VCaP (cell line): ENCODE measurements at regions not wholly inside any gene's neighbourhood (a gene's known extent, or its start where the extent isn't known, plus 50 kb on each side); places are given as distances from the start of the nearest gene placed in this dataset.
"Not testable (repeated sequence)": the region's sequence is repeated elsewhere in the genome, so short reads cannot be mapped to it uniquely, and the experiment has no call there.

Experiments
- H3K27ac ChIP-seq: fragments of 450-650 bp; 2 replicates; pipeline ENCODE4 v1.5.1; 2017
- TF ChIP-seq, protein P1 (sequence below): fragments of 450-650 bp; conservative IDR thresholded peaks from 2 replicates; pipeline ENCODE4 v1.5.1; 2017; ENCODE audit warnings: mild to moderate bottlenecking, moderate library complexity

DNA sequence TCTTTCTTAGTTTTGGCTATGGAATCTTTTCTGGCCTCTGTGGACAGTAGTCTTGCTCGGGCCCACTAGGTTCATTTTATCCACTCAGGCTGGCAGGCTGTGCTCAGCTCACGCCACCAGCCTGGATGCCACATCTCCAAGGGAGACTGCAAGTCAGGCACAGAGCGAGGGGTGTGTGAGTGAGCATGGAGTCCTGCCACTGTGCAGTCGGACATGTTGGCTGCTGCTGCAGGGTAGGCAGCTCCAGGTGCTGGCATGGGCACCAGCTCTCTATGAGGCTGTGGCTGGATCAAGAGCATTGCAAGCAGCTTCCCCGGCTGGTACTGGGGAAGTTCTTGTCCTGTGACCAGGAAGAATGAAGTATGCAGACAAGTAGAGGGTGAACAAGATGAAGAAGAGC is 158.9 kb downstream of the PCTP start:
- H3K27ac ChIP-seq, result no peak overlapping the region
- TF ChIP-seq, protein P1, sequence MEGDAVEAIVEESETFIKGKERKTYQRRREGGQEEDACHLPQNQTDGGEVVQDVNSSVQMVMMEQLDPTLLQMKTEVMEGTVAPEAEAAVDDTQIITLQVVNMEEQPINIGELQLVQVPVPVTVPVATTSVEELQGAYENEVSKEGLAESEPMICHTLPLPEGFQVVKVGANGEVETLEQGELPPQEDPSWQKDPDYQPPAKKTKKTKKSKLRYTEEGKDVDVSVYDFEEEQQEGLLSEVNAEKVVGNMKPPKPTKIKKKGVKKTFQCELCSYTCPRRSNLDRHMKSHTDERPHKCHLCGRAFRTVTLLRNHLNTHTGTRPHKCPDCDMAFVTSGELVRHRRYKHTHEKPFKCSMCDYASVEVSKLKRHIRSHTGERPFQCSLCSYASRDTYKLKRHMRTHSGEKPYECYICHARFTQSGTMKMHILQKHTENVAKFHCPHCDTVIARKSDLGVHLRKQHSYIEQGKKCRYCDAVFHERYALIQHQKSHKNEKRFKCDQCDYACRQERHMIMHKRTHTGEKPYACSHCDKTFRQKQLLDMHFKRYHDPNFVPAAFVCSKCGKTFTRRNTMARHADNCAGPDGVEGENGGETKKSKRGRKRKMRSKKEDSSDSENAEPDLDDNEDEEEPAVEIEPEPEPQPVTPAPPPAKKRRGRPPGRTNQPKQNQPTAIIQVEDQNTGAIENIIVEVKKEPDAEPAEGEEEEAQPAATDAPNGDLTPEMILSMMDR, result no peak

DNA sequence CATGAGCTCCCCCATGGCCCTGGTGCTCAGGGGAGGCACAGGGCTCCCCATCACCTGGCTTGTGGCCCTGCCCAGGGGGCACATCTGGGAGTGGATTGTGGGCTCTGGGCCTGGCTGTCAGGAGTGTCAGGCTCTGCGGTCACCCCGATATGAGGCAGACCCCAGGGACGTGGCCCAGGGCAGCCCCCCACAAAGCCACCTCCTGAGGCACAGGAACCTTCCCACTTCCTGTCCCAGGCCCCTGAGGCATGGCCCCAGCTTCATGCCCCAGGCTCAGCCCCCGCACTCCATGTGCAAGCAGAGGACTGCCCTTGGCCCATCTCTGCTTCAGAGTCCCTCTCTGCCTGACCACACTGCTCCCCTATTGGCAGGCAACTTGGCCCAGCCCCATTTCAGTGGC is 160.3 kb downstream of the PCTP start:
- TF ChIP-seq, protein P1, result no peak
- H3K27ac ChIP-seq, result no peak overlapping the region

DNA sequence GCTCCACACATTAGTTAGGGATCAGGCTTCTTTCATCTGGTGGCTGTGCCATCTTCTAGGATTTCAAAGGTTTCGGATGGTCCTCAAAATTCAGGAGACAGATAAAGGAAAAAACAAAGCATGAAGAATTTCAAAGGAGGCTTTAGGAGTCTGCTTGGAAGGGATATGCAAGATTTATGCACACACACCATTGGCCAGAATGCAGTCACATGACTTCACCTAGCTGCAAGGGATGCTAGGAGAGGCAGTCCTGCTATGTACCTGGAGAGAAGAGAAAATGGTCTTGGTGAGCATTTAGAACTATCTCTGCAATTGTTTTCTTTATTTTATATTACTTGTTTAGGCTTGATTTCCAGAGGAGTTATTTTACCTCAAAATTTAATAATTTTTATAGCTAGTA is 174.6 kb downstream of the PCTP start:
- no peak overlapping the region for H3K27ac ChIP-seq
- TF ChIP-seq, protein P1, result no peak

DNA sequence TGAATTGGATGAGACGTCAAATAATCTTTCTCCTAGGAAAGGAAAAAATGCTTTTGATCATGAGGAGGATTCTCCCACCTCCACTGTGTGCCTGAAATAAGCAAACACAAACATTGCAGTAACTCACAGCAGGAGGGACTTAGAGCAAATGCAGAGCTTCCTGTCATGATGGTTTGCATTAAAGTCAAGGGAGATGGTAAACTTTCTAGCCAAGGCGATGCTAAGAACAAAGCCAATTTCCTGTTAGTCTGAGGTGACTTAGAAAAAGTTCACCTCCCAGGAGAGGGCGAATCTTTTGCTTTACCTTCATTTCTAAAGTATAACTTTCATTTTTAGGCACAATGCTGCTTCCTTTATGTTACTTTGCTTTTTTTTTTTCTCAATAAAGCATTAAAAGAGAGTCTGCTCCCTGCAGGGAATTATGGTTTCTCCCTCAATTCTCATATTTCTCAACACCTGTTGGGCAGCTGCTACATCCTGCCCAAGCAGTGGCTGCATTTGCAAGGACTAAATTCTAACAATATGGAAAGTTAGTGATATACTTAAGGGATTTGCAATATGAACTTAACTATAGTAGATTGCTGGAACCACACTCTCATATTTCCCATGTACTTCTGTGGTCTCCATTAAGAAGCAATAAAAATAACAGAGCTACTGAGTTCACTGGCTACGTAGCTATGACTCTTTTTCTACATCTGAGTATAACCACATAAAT is 175.6 kb downstream of the PCTP start:
- TF ChIP-seq, protein P1, result no peak
- no peak overlapping the region for H3K27ac ChIP-seq

DNA sequence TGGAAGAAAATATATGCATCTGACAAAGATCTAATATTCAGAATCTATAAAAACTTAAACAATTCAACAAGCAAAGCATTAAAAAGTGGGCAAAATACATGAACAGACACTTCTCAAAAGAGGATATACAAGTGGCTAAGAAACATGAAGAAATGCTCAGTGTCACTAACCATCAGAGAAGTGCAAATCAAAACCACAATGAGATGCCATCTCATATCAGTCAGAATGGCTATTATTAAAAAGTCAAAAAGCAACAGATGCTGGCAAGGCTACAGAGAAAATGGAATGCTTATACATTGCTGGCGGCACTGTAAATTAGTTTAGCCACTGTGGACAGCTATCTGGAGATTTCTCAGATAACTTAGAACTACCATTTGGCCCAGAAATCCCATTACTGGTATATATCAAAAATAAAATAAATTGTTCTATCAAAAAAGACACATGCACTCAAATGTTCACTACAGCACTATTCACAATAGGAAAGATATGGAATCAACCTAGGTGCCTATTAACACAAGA is 179.5 kb downstream of the PCTP start:
- H3K27ac ChIP-seq, result no peak overlapping the region
- TF ChIP-seq, protein P1, result no peak

DNA sequence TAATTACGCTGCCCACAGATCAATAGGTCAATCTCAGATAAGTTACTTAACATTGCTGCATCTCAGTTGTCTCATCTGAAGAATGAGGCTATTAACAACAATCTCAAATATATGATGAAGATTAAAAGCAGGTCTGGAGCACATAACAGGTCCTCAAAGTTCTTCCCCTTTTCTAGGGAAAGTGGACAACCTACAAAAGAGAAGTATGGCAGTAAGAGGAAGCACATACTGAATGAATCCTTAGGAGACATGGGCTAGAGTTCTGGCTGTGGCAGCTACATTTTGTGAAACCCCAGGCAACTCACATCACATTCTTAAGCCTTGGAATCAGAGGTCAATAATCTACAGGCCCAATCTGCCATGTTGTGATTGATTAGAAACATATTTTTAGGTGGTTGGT is 180.6 kb downstream of the PCTP start:
- TF ChIP-seq, protein P1, result no peak
- no peak overlapping the region for H3K27ac ChIP-seq

DNA sequence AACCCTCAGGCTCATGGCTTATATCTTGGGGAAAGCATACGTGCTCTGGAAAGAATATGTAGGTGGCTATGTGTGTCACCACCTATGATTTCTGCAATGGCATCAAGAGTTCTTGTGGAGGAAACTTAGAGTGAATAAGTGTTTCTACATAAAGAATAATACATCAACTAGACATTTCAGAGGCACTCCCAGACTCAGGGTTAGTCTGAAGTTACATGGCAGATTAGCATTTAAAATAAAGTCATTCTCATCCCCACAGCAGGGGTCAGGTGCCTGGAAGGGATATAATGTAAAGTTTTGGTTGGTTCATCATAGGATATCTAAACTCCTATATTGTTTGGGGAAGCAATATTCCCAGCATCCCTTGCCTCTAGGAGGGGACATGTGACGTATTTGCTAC is 182.1 kb downstream of the PCTP start:
- TF ChIP-seq, protein P1, result no peak
- no peak overlapping the region for H3K27ac ChIP-seq

DNA sequence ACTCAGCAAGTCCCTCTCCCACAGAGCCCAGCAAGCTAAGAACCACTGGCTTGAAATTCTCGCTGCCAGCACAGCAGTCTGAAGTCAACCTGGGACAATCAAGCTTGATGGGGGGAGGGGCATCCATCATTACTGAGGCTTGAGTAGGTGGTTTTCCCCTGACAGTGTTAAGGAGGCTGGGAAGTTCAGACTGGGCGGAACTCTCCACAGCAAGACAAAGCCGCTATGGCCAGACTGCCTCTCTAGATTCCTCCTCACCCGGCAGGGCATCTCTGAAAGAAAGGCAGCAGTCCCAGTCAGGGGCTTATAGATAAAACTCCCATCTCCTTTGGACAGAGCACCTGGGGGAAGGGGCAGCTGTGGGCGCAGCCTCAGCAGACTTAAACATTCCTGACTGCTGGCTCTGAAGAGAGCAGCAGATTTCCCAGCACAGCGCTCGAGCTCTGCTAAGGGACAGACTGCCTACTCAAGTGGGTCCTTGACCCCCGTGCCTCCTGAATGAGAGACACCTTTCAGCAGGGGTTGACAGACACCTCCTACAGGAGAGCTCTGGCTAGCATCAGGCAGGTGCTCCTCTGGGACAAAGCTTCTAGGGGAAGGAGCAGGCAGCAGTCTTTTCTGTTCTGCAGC is 188.4 kb downstream of the PCTP start:
- H3K27ac ChIP-seq, result not testable (repeated sequence)
